HAP-1 (cell line): ENCODE measurements at regions not wholly inside any gene's neighbourhood (a gene's known extent, or its start where the extent isn't known, plus 50 kb on each side); places are given as distances from the start of the nearest gene placed in this dataset.
"Not testable (repeated sequence)": the region's sequence is repeated elsewhere in the genome, so short reads cannot be mapped to it uniquely, and the experiment has no call there.

ENCODE experiments used
- DNase-seq, 2 experiments: peaks; one replicate each; pipeline ENCODE4 v3.0.0-alpha.2; 2016 to 2020; ENCODE audit warnings: low spot score in 2 of 2
- H3K27me3 ChIP-seq: fragments of 250-450 bp; sonication (Bioruptor Pico); 2 replicates; pipeline ENCODE4 v1.5.1; 2020; ENCODE audit warnings: low read depth, mild to moderate bottlenecking, moderate library complexity
- H3K36me3 ChIP-seq: fragments of 250-450 bp; sonication (Bioruptor Pico); replicated peaks from 2 replicates; pipeline ENCODE4 v1.5.1; 2020; ENCODE audit warnings: mild to moderate bottlenecking
- H3K4me1 ChIP-seq: fragments of 250-450 bp; sonication (Bioruptor Pico); 2 replicates; pipeline ENCODE4 v1.5.1; 2020; ENCODE audit warnings: mild to moderate bottlenecking
- H3K4me3 ChIP-seq: fragments of 250-450 bp; sonication (Bioruptor Pico); 2 replicates; pipeline ENCODE4 v1.5.1; 2020; ENCODE audit warnings: mild to moderate bottlenecking, moderate library complexity
- H3K9me3 ChIP-seq: fragments of 250-450 bp; sonication (Bioruptor Pico); 2 replicates; pipeline ENCODE4 v1.5.1; 2020; ENCODE audit warnings: mild to moderate bottlenecking, moderate library complexity
- in situ Hi-C: fragments of 300-500 bp; cut with MboI; formaldehyde crosslinking; loops from 3 replicates; pipeline ENCODE4 v1.14.3; 2020; ENCODE audit warnings: low sequenced_read_pairs, inconsistent platforms, mixed read lengths

- in situ Hi-C loops = no loop called here
- H3K4me1 ChIP-seq = no peaks in the 10 kb centered on the region
- H3K9me3 ChIP-seq = no peaks in the 10 kb centered on the region
- H3K4me3 ChIP-seq = no peak overlapping the region
- DNase-seq = no peak
- H3K36me3 ChIP-seq = no peaks in the 10 kb centered on the region
- H3K27me3 ChIP-seq = no peaks in the 10 kb centered on the region
These were observed 91.4 kb downstream of the GPR85 start for GRCh38 chr7:112995059-112995824.

- in situ Hi-C loops = no loop called here
- H3K4me1 ChIP-seq = no peaks in the 10 kb centered on the region
- no peak for DNase-seq
These were observed 92.0 kb downstream of the GPR85 start for GRCh38 chr7:112994656-112995055.

GRCh38 chr7:112990624-112991023 lies 96.0 kb downstream of the GPR85 start:
- no peak overlapping the region for H3K4me3 ChIP-seq
- no peaks in the 10 kb centered on the region for H3K9me3 ChIP-seq
- in situ Hi-C loops = no loop called here
- no peak for DNase-seq
- no peaks in the 10 kb centered on the region for H3K36me3 ChIP-seq
- H3K4me1 ChIP-seq = no peaks in the 10 kb centered on the region
- no peaks in the 10 kb centered on the region for H3K27me3 ChIP-seq

More at GRCh38 chr7:112994656-112995055, 92.0 kb downstream of the GPR85 start:
- H3K27me3 ChIP-seq = no peaks in the 10 kb centered on the region
- H3K9me3 ChIP-seq = no peaks in the 10 kb centered on the region
- no peak overlapping the region for H3K4me3 ChIP-seq
- H3K36me3 ChIP-seq = no peaks in the 10 kb centered on the region

GRCh38 chr7:112989531-112989930 lies 97.1 kb downstream of the GPR85 start:
- Histone ChIP-seq H3K36me3 (no peaks in the 10 kb centered on the region), H3K4me1 (no peaks in the 10 kb centered on the region), H3K27me3 (no peaks in the 10 kb centered on the region), H3K4me3 (no peak overlapping the region), H3K9me3 (no peaks in the 10 kb centered on the region)
- in situ Hi-C loops = no loop called here
- DNase-seq = no peak

GRCh38 chr7:112987171-112987570 lies 99.5 kb downstream of the GPR85 start:
- Histone ChIP-seq H3K27me3 (no peaks in the 10 kb centered on the region), H3K36me3 (no peaks in the 10 kb centered on the region), H3K4me3 (no peak overlapping the region), H3K4me1 (no peaks in the 10 kb centered on the region), H3K9me3 (no peaks in the 10 kb centered on the region)
- no peak for DNase-seq
- in situ Hi-C loops = no loop called here

DNA sequence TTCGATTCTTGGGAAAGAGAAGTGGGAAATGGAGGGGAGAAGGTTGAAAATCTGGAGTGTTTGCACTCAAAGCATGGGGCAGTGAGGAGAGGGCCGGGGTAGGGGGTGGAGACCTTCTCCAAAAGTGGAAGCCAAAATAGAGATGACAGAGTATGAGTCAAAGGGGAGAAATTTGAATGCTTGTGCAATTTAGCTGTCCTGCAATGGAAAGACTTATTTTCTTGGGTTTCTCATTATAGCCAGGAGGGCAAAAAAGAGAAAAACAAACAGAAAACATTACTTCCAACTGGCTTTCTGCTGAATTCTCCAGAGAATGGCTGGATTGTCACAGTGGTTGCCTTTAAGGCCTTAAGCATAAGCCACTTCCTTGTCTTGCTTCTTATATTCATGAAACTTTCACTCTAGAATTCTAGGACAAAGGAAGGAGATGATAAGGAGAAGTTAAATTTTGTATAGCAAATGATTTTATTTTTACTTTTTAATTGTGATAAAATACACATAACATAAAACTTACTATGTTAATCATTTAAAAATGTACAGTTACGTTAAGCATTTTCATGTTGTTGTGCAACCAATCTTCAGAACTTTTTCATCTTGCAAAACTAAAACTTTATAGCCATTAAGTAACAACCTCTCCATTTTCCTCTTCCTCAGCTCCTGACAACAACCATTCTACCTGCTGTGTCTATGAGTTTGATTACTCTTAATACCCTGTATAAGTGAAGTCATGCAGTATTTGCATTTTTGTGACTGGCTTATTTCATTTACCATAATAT lies 100.2 kb downstream of the GPR85 start:
- in situ Hi-C loops = no loop called here
- Histone ChIP-seq H3K36me3 (no peaks in the 10 kb centered on the region), H3K4me1 (no peaks in the 10 kb centered on the region), H3K4me3 (no peak overlapping the region), H3K27me3 (no peaks in the 10 kb centered on the region), H3K9me3 (no peaks in the 10 kb centered on the region)
- no peak for DNase-seq

- no peak for DNase-seq
- Histone ChIP-seq H3K27me3 (no peaks in the 10 kb centered on the region), H3K4me3 (no peak overlapping the region), H3K9me3 (no peaks in the 10 kb centered on the region), H3K36me3 (no peaks in the 10 kb centered on the region), H3K4me1 (no peaks in the 10 kb centered on the region)
- in situ Hi-C loops = no loop called here
These were observed 101.1 kb downstream of the GPR85 start for GRCh38 chr7:112985377-112985987.

DNA sequence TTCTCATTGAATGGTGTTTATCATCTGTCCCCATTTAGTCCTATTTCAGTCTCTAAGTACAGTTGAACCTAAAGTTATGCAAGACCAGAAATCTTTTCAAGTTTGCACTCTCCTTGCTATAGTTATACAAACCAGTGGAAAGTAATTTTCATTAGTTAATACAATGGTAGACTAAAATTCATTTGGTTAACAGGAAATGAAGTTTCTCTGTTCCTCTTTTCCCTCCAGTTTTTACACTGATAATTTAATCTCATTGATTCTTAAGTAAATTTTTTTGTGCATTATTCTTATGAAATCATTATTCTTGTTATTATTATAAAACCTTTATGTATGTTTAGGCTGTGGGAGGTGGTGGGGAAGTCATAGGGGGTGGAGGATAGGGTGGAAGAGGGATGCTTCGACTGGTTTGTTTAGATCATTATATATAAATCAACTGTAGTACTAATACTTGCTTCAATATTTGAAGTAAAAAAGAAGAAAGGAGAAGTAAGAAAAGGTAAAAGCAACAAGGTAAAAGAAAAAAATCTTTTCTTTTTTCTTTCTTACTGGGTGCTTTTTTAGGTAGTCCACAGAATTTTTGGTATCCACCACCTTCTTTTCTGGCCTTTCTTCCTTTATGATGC lies 104.1 kb downstream of the GPR85 start:
- no peaks in the 10 kb centered on the region for H3K27me3 ChIP-seq
- H3K4me1 ChIP-seq = no peaks in the 10 kb centered on the region
- DNase-seq = no peak
- no peaks in the 10 kb centered on the region for H3K36me3 ChIP-seq
- H3K4me3 ChIP-seq = no peak overlapping the region
- in situ Hi-C loops = no loop called here
- H3K9me3 ChIP-seq = no peaks in the 10 kb centered on the region

- Histone ChIP-seq H3K27me3 (no peaks in the 10 kb centered on the region), H3K4me3 (no peak overlapping the region), H3K36me3 (no peaks in the 10 kb centered on the region), H3K9me3 (no peaks in the 10 kb centered on the region), H3K4me1 (no peaks in the 10 kb centered on the region)
- DNase-seq = no peak
- in situ Hi-C loops = no loop called here
These were observed 104.7 kb downstream of the GPR85 start for GRCh38 chr7:112981966-112982365.

GRCh38 chr7:112979055-112979454 lies 107.6 kb downstream of the GPR85 start:
- in situ Hi-C loops, DNase-seq: not testable (repeated sequence)

DNA sequence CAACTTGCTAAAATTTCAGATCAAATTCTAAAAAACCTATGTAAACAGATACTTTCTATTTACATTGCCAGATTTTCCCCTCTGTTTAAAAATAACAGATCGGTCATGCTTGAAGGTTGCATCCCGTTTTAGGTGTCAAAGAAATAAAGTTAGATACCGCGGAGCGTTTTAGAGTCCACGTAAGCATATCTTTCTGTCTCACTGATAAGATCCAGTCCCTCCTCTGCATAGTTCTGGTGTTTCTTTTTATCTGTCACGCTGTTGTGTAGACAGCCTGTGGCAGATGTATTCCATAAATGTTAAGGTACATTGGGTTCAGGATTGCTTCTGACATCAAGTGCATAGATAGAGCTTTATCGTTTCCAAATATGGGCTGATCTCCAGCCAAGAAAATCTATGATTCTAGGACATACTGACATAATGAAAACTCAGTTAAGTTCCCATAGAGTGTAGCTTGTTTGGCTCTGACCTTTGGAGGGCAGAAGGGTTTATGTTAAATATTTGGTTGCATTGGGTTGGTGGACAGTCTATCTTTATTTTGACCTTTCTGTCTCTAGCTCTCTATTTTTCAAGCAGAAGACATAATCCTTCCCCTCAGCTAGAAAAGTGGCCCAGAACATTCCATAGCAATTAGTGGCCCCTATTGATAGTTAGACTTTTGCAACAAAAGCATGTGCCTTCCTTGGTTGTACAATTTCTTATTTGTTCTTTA lies 109.2 kb downstream of the GPR85 start:
- H3K27me3 ChIP-seq, H3K4me1 ChIP-seq, DNase-seq, H3K4me3 ChIP-seq, in situ Hi-C loops, H3K36me3 ChIP-seq, H3K9me3 ChIP-seq: not testable (repeated sequence)

More at GRCh38 chr7:112979055-112979454, 107.6 kb downstream of the GPR85 start:
- H3K4me1 ChIP-seq, H3K4me3 ChIP-seq, H3K9me3 ChIP-seq, H3K27me3 ChIP-seq, H3K36me3 ChIP-seq: not testable (repeated sequence)

GRCh38 chr7:112970771-112971170 lies 115.9 kb downstream of the GPR85 start:
- no peak for DNase-seq
- H3K27me3 ChIP-seq = no peaks in the 10 kb centered on the region
- no peaks in the 10 kb centered on the region for H3K4me1 ChIP-seq
- H3K4me3 ChIP-seq = no peak overlapping the region
- no peaks in the 10 kb centered on the region for H3K36me3 ChIP-seq
- in situ Hi-C loops = no loop called here
- H3K9me3 ChIP-seq = no peaks in the 10 kb centered on the region

DNA sequence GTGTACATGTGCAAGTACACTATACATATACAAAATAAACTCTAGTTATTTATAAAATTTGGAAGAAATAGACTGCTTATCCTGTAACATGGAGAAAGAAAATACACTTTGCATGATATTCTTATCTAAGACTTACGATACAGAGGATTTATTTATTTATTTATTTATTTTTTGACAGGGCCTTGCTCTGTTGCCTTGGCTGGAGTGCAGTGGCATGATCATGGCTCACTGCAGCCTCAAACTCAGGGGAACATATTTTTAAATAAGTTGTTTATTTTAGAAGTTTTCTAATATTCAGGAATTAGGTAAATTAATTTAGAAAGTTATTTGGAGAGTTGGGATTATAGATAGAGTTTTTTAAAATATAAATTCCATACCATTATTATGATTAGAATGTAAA lies 116.7 kb downstream of the GPR85 start:
- DNase-seq = no peak
- H3K4me3 ChIP-seq = no peak overlapping the region
- in situ Hi-C loops = no loop called here
- H3K4me1 ChIP-seq = no peaks in the 10 kb centered on the region
- no peaks in the 10 kb centered on the region for H3K36me3 ChIP-seq
- no peaks in the 10 kb centered on the region for H3K27me3 ChIP-seq
- no peaks in the 10 kb centered on the region for H3K9me3 ChIP-seq
